ENCODE measurements at regions not wholly inside any gene's neighbourhood (a gene's known extent, or its start where the extent isn't known, plus 50 kb on each side); places are given as distances from the start of the nearest gene placed in this dataset.

- no peak for DNase-seq (ENCODE audit: insufficient read length, low spot score)
- no peak for FAIRE-seq
- no peak for TF ChIP-seq CTCF (IDR thresholded peaks at IDR 0.05; ENCODE audit: insufficient read depth, missing control alignments)
Observed at GRCh38 chr15:31567861-31568260, 241.2 kb downstream of the KLF13 start.

- no peak for TF ChIP-seq CTCF (IDR thresholded peaks at IDR 0.05; ENCODE audit: insufficient read depth, missing control alignments)
- no peak for FAIRE-seq
- DNase-seq (ENCODE audit: insufficient read length, low spot score) = no peak
Observed at GRCh38 chr15:31569836-31570235, 243.2 kb downstream of the KLF13 start.

- DNase-seq (ENCODE audit: insufficient read length, low spot score) (no peak), FAIRE-seq (no peak)
- no peak for TF ChIP-seq CTCF (IDR thresholded peaks at IDR 0.05; ENCODE audit: insufficient read depth, missing control alignments)
Observed at GRCh38 chr15:31570591-31570990, 244.0 kb downstream of the KLF13 start.

GRCh38 chr15:31571676-31572075 lies 245.0 kb downstream of the KLF13 start:
- peak; percentile 9 for TF ChIP-seq CTCF (IDR thresholded peaks at IDR 0.05; ENCODE audit: insufficient read depth, missing control alignments)
- no peak for DNase-seq (ENCODE audit: insufficient read length, low spot score)
- FAIRE-seq = no peak

GRCh38 chr15:31573759-31574158 lies 247.1 kb downstream of the KLF13 start:
- DNase-seq (ENCODE audit: insufficient read length, low spot score) = no peak
- FAIRE-seq = no peak
- TF ChIP-seq CTCF (IDR thresholded peaks at IDR 0.05; ENCODE audit: insufficient read depth, missing control alignments) = no peak

GRCh38 chr15:31574766-31575165 lies 248.1 kb downstream of the KLF13 start:
- TF ChIP-seq CTCF (IDR thresholded peaks at IDR 0.05; ENCODE audit: insufficient read depth, missing control alignments) = no peak
- FAIRE-seq (no peak), DNase-seq (ENCODE audit: insufficient read length, low spot score) (no peak)

GRCh38 chr15:31577108-31577507 lies 250.5 kb downstream of the KLF13 start:
- TF ChIP-seq CTCF (IDR thresholded peaks at IDR 0.05; ENCODE audit: insufficient read depth, missing control alignments) = no peak
- FAIRE-seq (no peak), DNase-seq (ENCODE audit: insufficient read length, low spot score) (no peak)
